GM12891 (cell line): ENCODE measurements at regions not wholly inside any gene's neighbourhood (a gene's known extent, or its start where the extent isn't known, plus 50 kb on each side); places are given as distances from the start of the nearest gene placed in this dataset.

Experiments
- PAX5 ChIP-seq: IDR thresholded peaks from 2 replicates; pipeline ENCODE4 v1.6.1; 2011; ENCODE audit warnings: low read length, moderate library complexity, mild to moderate bottlenecking; ENCODE audit not compliant: insufficient read depth, severe bottlenecking
- POLR2A ChIP-seq: IDR thresholded peaks from 2 replicates; pipeline ENCODE4 v1.6.1; 2011; ENCODE audit warnings: low read depth, low read length, control low read depth
- POLR2AphosphoS5 ChIP-seq: IDR thresholded peaks from 2 replicates; pipeline ENCODE4 v1.6.1; 2011; ENCODE audit warnings: low read depth, low read length, control low read depth
- POU2F2 ChIP-seq: IDR thresholded peaks from 2 replicates; pipeline ENCODE4 v1.6.1; 2011; ENCODE audit warnings: low read depth, mild to moderate bottlenecking, control low read depth, low read length, moderate library complexity
- SPI1 ChIP-seq: IDR thresholded peaks from 2 replicates; pipeline ENCODE4 v1.6.1; 2011; ENCODE audit warnings: low read depth, low read length, control low read depth
- TAF1 ChIP-seq: IDR thresholded peaks from 2 replicates; pipeline ENCODE4 v1.6.1; 2011; ENCODE audit warnings: low read depth, low read length, control low read depth

DNA sequence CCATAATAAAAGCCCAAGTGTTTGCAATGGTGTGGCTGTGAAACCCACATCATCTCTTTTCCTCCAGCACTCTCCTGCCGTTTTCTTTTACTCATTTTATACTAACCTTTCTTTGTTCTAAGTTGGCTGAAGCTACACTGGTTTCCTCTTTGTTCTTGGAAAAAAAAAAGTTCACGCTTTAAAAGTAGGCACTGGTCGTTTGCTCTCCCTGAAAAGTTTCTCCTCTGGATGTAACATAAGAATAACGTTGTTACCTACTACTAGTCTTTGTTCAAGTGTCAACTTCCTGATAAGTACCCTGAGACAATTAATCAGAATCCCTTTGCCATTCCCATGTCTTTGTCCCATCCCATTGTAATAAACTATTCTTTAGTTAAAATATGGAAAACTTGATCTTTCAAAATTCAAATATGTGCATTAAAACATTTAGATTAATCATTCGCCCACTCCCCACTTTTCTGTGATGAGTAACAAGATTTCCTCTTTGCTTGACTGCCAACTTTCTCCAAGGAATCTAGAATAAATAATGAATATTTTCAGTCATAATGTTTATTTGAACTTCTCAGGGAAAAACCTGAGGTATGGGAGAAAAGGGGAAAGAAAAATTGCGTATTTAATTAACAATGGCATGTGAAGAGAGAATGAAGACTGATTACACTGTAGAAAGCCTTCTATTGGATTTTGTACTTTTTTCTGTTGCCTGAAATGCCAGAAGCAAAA lies 454.3 kb upstream of the CTNND2 start:
- no peak for TF ChIP-seq POLR2A
- no peak for TF ChIP-seq POLR2AphosphoS5
- no peak for TF ChIP-seq SPI1
- TF ChIP-seq TAF1: no peak
- TF ChIP-seq PAX5: no peak
- TF ChIP-seq POU2F2: no peak
